OCI-LY3 (cell line): ENCODE measurements at regions not wholly inside any gene's neighbourhood (a gene's known extent, or its start where the extent isn't known, plus 50 kb on each side); places are given as distances from the start of the nearest gene placed in this dataset.

ENCODE experiments used
- EZH2phosphoT487 ChIP-seq: fragments of 200-600 bp; shearing (Covaris generic); IDR thresholded peaks from 2 replicates; pipeline ENCODE4 v1.6.1; 2018; ENCODE audit warnings: antibody characterized with exemption, mixed run types, low read depth
- TF ChIP-seq, protein P1 (sequence below): fragments of 200-600, 300-600 bp; sonication (generic); IDR thresholded peaks from 2 replicates; pipeline ENCODE4 v1.5.1; 2014; ENCODE audit warnings: antibody characterized with exemption, low read length, low read depth

DNA sequence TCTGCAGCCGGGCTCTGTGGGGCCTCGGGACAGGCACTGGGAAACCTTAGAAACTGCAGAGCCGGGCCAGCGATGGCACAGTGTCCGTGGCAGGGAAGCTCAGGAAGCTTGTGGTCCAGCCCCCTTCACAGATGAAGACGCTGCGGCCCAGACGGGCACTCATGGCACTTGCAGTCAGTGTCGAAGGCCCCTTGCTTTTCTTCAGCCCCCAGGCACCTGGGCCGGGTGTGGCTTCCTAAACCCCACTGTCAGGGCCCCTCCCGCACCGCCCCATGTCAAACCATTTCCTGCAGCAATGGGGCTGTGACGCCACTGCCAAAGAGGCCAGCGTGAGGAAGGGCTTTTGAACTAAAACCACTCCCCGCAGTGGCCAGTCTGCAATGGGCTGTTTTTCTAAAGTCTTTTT, 164.0 kb downstream of the LAT start:
- TF ChIP-seq, protein P1, sequence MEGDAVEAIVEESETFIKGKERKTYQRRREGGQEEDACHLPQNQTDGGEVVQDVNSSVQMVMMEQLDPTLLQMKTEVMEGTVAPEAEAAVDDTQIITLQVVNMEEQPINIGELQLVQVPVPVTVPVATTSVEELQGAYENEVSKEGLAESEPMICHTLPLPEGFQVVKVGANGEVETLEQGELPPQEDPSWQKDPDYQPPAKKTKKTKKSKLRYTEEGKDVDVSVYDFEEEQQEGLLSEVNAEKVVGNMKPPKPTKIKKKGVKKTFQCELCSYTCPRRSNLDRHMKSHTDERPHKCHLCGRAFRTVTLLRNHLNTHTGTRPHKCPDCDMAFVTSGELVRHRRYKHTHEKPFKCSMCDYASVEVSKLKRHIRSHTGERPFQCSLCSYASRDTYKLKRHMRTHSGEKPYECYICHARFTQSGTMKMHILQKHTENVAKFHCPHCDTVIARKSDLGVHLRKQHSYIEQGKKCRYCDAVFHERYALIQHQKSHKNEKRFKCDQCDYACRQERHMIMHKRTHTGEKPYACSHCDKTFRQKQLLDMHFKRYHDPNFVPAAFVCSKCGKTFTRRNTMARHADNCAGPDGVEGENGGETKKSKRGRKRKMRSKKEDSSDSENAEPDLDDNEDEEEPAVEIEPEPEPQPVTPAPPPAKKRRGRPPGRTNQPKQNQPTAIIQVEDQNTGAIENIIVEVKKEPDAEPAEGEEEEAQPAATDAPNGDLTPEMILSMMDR, result no peak
- no peak for TF ChIP-seq EZH2phosphoT487
